ENCODE measurements at regions not wholly inside any gene's neighbourhood (a gene's known extent, or its start where the extent isn't known, plus 50 kb on each side); places are given as distances from the start of the nearest gene placed in this dataset.

GRCh38 chr3:81853431-81853830 is 92.0 kb upstream of the GBE1 start:
- no peak for TF ChIP-seq RAD21 (IDR thresholded peaks at IDR 0.05; ENCODE audit: low read depth)
- no peak for TF ChIP-seq EP300 (IDR thresholded peaks at IDR 0.05; ENCODE audit: borderline replicate concordance)
- TF ChIP-seq TEAD4 (IDR thresholded peaks at IDR 0.05): no peak
- TF ChIP-seq USF1 (IDR thresholded peaks at IDR 0.05): no peak
- no peak for TF ChIP-seq CREB1 (IDR thresholded peaks at IDR 0.05; ENCODE audit: low read depth)
- TF ChIP-seq EGR1 (IDR thresholded peaks at IDR 0.05): no peak
- no peak for TF ChIP-seq TCF12 (IDR thresholded peaks at IDR 0.05; ENCODE audit: low read depth)
- no peak for TF ChIP-seq REST (IDR thresholded peaks at IDR 0.05; ENCODE audit: low read depth)
- no peak for TF ChIP-seq YY1 (IDR thresholded peaks at IDR 0.05; ENCODE audit: low read depth)
- no peak for TF ChIP-seq FOXM1 (IDR thresholded peaks at IDR 0.05; ENCODE audit: borderline replicate concordance, low read depth)
- no peak for TF ChIP-seq MAX (IDR thresholded peaks at IDR 0.05)
- TF ChIP-seq ZBTB7A (IDR thresholded peaks at IDR 0.05; ENCODE audit: low read depth): no peak
- TF ChIP-seq NFIC (IDR thresholded peaks at IDR 0.05): no peak
- TF ChIP-seq TAF1 (IDR thresholded peaks at IDR 0.05; ENCODE audit: low read depth): no peak
- no peak for TF ChIP-seq CEBPB (IDR thresholded peaks at IDR 0.05)

GRCh38 chr3:81851176-81851575 is 89.7 kb upstream of the GBE1 start:
- TF ChIP-seq MAX (IDR thresholded peaks at IDR 0.05): no peak

- TF ChIP-seq TEAD4 (IDR thresholded peaks at IDR 0.05): no peak
- no peak for TF ChIP-seq RAD21 (IDR thresholded peaks at IDR 0.05; ENCODE audit: low read depth)
- no peak for TF ChIP-seq EGR1 (IDR thresholded peaks at IDR 0.05)
- no peak for TF ChIP-seq TAF1 (IDR thresholded peaks at IDR 0.05; ENCODE audit: low read depth)
- TF ChIP-seq YY1 (IDR thresholded peaks at IDR 0.05; ENCODE audit: low read depth): no peak
- no peak for TF ChIP-seq CREB1 (IDR thresholded peaks at IDR 0.05; ENCODE audit: low read depth)
- TF ChIP-seq ZBTB7A (IDR thresholded peaks at IDR 0.05; ENCODE audit: low read depth): no peak
- TF ChIP-seq TCF12 (IDR thresholded peaks at IDR 0.05; ENCODE audit: low read depth): no peak
- no peak for TF ChIP-seq MAX (IDR thresholded peaks at IDR 0.05)
- no peak for TF ChIP-seq FOXM1 (IDR thresholded peaks at IDR 0.05; ENCODE audit: borderline replicate concordance, low read depth)
- TF ChIP-seq USF1 (IDR thresholded peaks at IDR 0.05): no peak
- TF ChIP-seq NFIC (IDR thresholded peaks at IDR 0.05): no peak
- TF ChIP-seq EP300 (IDR thresholded peaks at IDR 0.05; ENCODE audit: borderline replicate concordance): no peak
- no peak for TF ChIP-seq CEBPB (IDR thresholded peaks at IDR 0.05)
- TF ChIP-seq REST (IDR thresholded peaks at IDR 0.05; ENCODE audit: low read depth): no peak
Observed at GRCh38 chr3:81846988-81847387, 85.5 kb upstream of the GBE1 start.

- TF ChIP-seq USF1 (IDR thresholded peaks at IDR 0.05) (no peak), CREB1 (IDR thresholded peaks at IDR 0.05; ENCODE audit: low read depth) (no peak), ZBTB7A (IDR thresholded peaks at IDR 0.05; ENCODE audit: low read depth) (no peak), FOXM1 (IDR thresholded peaks at IDR 0.05; ENCODE audit: borderline replicate concordance, low read depth) (no peak), TCF12 (IDR thresholded peaks at IDR 0.05; ENCODE audit: low read depth) (no peak), EGR1 (IDR thresholded peaks at IDR 0.05) (no peak)
Observed at GRCh38 chr3:81841540-81841939, 80.1 kb upstream of the GBE1 start.

GRCh38 chr3:81839504-81840094 is 78.2 kb upstream of the GBE1 start:
- TF ChIP-seq TAF1 (IDR thresholded peaks at IDR 0.05; ENCODE audit: low read depth) (no peak), USF1 (IDR thresholded peaks at IDR 0.05) (no peak), NFIC (IDR thresholded peaks at IDR 0.05) (no peak), FOXM1 (IDR thresholded peaks at IDR 0.05; ENCODE audit: borderline replicate concordance, low read depth) (no peak), TCF12 (IDR thresholded peaks at IDR 0.05; ENCODE audit: low read depth) (no peak), TEAD4 (IDR thresholded peaks at IDR 0.05) (no peak), EP300 (IDR thresholded peaks at IDR 0.05; ENCODE audit: borderline replicate concordance) (no peak), EGR1 (IDR thresholded peaks at IDR 0.05) (no peak), CEBPB (IDR thresholded peaks at IDR 0.05) (no peak), YY1 (IDR thresholded peaks at IDR 0.05; ENCODE audit: low read depth) (no peak), REST (IDR thresholded peaks at IDR 0.05; ENCODE audit: low read depth) (no peak), CREB1 (IDR thresholded peaks at IDR 0.05; ENCODE audit: low read depth) (no peak), ZBTB7A (IDR thresholded peaks at IDR 0.05; ENCODE audit: low read depth) (no peak), MAX (IDR thresholded peaks at IDR 0.05) (no peak), RAD21 (IDR thresholded peaks at IDR 0.05; ENCODE audit: low read depth) (no peak)
